Muscle of leg (tissue), 3 donors: ENCODE measurements at regions not wholly inside any gene's neighbourhood (a gene's known extent, or its start where the extent isn't known, plus 50 kb on each side); places are given as distances from the start of the nearest gene placed in this dataset.
A peak's percentile ranks its signal among the peaks of the same experiment; 100 is the strongest.

ENCODE experiments used
- DNase-seq: peaks from one replicate; pipeline ENCODE4 v3.0.0; 2013
- H3K27ac ChIP-seq: one replicate; pipeline ENCODE4 v1.5.1; 2013; ENCODE audit warnings: mild to moderate bottlenecking, low read length, control low read depth
- H3K27me3 ChIP-seq: one replicate; pipeline ENCODE4 v1.6.1; 2013; ENCODE audit warnings: low read length; ENCODE audit not compliant: control insufficient read depth, insufficient read depth
- H3K36me3 ChIP-seq: one replicate; pipeline ENCODE4 v1.6.1; 2013; ENCODE audit warnings: low read length; ENCODE audit not compliant: control insufficient read depth, insufficient read depth
- H3K4me1 ChIP-seq: one replicate; pipeline ENCODE4 v1.6.1; 2013; ENCODE audit warnings: low read length; ENCODE audit not compliant: control insufficient read depth, insufficient read depth
- H3K4me3 ChIP-seq: one replicate; pipeline ENCODE4 v1.5.1; 2013; ENCODE audit warnings: low read length, control low read depth
- H3K9me3 ChIP-seq: replicated peaks from 2 replicates; pipeline ENCODE4 v1.6.1; 2013; ENCODE audit warnings: low read depth, low read length; ENCODE audit not compliant: control insufficient read depth
- whole genome bisulfite sequencing: methylation state at CpG from one replicate; pipeline ENCODE4 v1.1.5; 2013; ENCODE audit warnings: missing lambda C conversion rate; ENCODE audit not compliant: insufficient coverage; 5-methylcytosine and 5-hydroxymethylcytosine counted together

DNA sequence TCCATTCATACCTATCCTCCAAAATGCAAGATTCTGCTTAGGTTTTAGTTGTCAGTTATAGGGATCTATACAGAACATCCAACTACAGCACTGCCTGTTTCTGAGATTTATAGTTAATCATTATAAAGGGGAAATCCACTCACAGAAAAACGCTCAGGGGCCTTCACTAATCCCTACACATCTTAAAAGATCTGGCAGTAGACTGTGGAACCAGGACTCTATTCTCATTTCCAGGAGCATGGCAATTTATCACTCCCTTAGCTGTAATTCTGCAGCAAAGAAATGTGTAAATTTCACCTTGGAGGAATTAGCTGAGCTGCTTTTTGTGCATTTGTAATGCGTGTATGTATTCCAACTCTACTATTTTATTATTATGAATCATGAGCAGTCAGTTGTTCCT is 1128.1 kb upstream of the PRR20A start:
- Histone ChIP-seq H3K4me3 (no peak overlapping the region), H3K4me1 (no peaks in the 10 kb centered on the region), H3K9me3 (no peaks in the 10 kb centered on the region), H3K27me3 (no peaks in the 10 kb centered on the region), H3K27ac (no peak overlapping the region), H3K36me3 (no peaks in the 10 kb centered on the region)
- DNase-seq: no peak
- WGBS: no CpG with 5 or more reads among the region's 2 CpGs

DNA sequence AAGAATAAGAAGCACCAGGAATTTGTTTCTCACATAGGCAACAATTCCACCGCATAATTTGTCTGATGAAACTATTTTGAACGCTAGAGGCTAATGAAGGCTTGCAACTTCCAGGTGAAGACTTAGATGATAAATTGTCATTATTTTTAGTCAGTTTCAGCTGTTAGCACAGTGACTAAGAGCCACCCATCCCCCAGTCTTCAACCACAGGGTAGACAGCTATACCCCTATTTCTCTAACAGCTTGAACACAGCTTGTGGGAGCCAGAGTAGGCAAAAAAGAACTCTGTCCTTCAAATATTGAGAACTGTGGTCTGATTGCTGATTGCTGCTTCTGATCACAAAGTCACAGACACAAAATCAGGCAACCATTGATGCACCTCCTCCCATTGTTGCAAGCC is 1124.8 kb upstream of the PRR20A start:
- Histone ChIP-seq H3K27ac (no peak overlapping the region), H3K36me3 (no peaks in the 10 kb centered on the region), H3K4me1 (no peaks in the 10 kb centered on the region), H3K27me3 (no peaks in the 10 kb centered on the region), H3K9me3 (no peaks in the 10 kb centered on the region), H3K4me3 (no peak overlapping the region)
- no CpG with 5 or more reads among the region's 2 CpGs for WGBS
- DNase-seq: no peak

DNA sequence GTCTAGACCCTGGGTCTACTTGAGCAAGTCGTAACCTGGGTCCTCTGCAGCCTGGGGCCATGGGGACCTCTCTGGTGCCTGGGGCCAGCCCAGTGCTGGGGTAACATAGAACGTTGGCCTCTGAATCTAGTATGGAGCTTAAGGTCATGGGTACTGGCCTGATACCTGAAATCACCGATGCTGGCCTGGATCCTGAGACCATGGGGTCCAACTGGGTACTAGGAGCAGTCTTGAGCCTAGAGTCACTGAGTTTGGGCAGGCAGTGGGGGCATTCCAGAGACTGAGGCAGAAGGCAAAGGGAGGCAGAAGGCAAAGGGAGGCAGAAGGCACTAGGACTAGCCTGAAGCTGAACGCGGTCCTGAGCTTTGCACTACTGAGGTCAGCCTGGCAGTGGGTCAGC is 1121.1 kb upstream of the PRR20A start:
- 85% methylated on average over 5 of the region's 5 CpGs for WGBS
- Histone ChIP-seq H3K4me1 (no peaks in the 10 kb centered on the region), H3K4me3 (no peak overlapping the region), H3K27ac (no peak overlapping the region), H3K36me3 (no peaks in the 10 kb centered on the region), H3K9me3 (no peaks in the 10 kb centered on the region), H3K27me3 (no peaks in the 10 kb centered on the region)
- DNase-seq: no peak

DNA sequence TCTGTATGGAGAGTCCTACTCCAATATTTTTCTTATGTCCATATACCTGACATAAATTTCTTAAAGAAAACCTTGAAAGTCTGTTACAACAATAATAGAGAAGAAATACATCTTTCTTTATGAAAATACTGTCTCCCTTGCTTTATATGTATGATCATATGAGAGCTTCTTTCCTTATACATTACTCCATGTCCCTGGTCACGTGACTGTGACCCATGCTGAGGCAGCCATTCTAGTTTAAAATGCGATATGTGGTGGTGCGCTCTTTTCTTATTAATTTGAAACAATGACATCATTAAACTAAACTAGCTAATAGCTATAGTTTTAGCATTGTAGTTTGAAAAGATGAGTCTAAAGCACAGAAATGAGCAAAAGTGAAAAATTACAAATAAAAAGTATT is 1120.3 kb upstream of the PRR20A start:
- no peaks in the 10 kb centered on the region for H3K4me1 ChIP-seq
- no peaks in the 10 kb centered on the region for H3K27me3 ChIP-seq
- no peaks in the 10 kb centered on the region for H3K9me3 ChIP-seq
- WGBS: no CpG with 5 or more reads among the region's 3 CpGs
- no peak for DNase-seq
- H3K27ac ChIP-seq: no peak overlapping the region
- H3K4me3 ChIP-seq: no peak overlapping the region
- no peaks in the 10 kb centered on the region for H3K36me3 ChIP-seq

DNA sequence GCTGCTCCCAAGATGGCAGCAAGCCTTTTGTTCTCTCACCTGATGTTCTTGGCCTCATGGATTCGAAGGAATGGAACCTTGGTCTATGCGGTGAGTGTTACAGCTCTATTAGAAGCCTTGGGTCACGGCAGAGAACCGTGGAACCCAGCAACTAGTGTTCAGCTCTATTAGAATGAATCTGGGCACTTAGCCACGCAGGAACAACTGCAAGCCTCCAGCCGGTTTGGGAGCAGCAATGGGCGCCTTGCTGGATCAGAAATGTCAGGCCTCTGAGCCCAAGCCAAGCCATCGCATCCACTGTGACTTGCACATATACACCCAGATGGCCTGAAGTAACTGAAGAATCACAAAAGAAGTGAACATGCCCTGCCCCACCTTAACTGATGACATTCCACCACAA is 1100.7 kb upstream of the PRR20A start:
- Histone ChIP-seq H3K4me1 (no peaks in the 10 kb centered on the region), H3K9me3 (no peaks in the 10 kb centered on the region), H3K27ac (no peak overlapping the region), H3K36me3 (no peaks in the 10 kb centered on the region), H3K27me3 (no peaks in the 10 kb centered on the region), H3K4me3 (no peak overlapping the region)
- DNase-seq: no peak
- WGBS: 82% methylated on average over 8 of the region's 8 CpGs

DNA sequence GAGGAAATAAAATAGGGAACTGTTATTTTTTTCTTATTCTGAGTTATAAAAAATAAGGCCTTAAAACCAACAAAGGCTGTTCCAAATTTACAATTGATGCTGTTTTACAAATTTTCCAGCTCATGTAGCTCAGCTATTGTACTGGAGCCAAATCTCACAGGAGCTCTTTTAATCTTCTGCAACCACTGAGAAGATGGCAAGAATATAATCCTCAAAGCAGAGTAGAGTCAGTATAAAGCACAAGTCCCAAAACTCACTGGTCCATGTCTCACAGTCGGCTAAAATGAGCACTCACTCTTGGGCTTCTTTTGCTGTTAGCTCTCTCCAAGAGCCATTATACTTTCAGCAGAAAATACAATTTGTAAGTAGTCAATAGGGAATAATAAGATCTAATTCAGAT is 1074.4 kb upstream of the PRR20A start:
- WGBS: no CpG with 5 or more reads among the region's 1 CpG
- no peaks in the 10 kb centered on the region for H3K9me3 ChIP-seq
- peak; percentile 36 for DNase-seq
- no peak overlapping the region for H3K27ac ChIP-seq
- no peaks in the 10 kb centered on the region for H3K36me3 ChIP-seq
- H3K4me1 ChIP-seq: no peaks in the 10 kb centered on the region
- no peak overlapping the region for H3K4me3 ChIP-seq
- no peaks in the 10 kb centered on the region for H3K27me3 ChIP-seq

DNA sequence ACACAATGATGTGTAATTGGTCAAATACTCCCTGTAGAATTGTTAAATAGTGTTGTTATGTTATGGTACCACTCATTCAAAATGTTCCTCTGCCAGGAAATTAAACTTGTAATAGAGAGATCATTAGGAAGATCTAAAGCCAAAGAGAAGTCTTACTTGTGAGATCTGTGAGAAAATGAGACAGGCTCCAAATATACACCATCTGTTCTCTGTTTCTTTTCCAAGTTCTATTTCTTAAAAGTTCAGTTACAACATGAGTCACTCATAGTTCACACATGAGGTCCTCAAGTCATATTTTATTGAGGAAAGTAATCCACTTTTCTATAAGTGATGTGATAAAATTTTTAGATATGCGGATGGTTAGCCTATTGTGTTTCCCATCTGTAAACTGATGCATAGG is 1038.1 kb upstream of the PRR20A start:
- peak; percentile 13 for DNase-seq
- no CpG with 5 or more reads among the region's 1 CpG for WGBS

DNA sequence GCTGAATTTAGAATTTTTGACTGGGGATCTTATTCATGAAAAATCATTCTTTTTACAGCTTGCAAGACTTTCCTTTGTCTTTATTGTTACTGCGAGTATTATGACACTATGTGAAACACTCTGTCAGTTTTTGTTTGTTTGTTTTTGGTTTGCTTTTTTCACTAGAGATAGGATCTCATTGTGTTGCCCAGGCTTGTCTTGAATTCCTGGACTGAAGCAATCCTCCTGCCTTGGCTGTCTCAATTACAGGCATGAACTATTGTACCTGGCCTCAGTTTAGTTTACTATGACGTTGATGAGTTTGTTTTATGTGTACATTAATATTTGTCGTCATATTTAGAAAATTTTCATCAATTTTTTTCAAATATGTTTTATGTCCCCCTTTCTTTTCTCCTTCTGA is 1030.0 kb upstream of the PRR20A start:
- Histone ChIP-seq H3K27me3 (no peaks in the 10 kb centered on the region), H3K4me1 (no peaks in the 10 kb centered on the region), H3K9me3 (no peaks in the 10 kb centered on the region), H3K4me3 (no peak overlapping the region), H3K36me3 (no peaks in the 10 kb centered on the region), H3K27ac (no peak overlapping the region)
- no peak for DNase-seq
- WGBS: 86% methylated on average over 1 of the region's 3 CpGs

More for the DNA sequence above, 1038.1 kb upstream of the PRR20A start:
- no peaks in the 10 kb centered on the region for H3K27me3 ChIP-seq
- H3K36me3 ChIP-seq: no peaks in the 10 kb centered on the region
- peaks cover 2% of the 10 kb centered on the region for H3K9me3 ChIP-seq
- no peaks in the 10 kb centered on the region for H3K4me1 ChIP-seq
- H3K27ac ChIP-seq: no peak overlapping the region
- no peak overlapping the region for H3K4me3 ChIP-seq

DNA sequence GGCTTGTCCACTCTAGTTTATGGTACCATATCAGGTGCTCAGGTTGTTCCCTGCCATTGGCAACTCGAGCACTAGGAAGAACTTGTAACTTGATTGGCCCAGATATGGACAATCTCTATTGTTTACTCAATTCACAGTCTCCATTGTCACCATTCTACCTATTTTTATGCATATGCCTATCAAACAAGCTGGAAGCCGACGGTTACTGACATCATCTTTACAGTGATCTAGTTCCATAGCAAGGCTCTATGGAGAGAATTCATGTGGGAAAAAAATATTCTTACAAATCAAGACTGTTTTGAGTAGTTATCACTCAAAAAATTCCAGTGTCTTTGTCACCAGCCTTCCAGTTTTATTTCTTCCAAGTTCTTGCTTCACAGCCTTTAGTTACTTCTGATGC is 1006.2 kb upstream of the PRR20A start:
- 60% methylated on average over 1 of the region's 3 CpGs for whole genome bisulfite sequencing
- Histone ChIP-seq H3K27ac (no peak overlapping the region), H3K4me3 (no peak overlapping the region), H3K27me3 (no peaks in the 10 kb centered on the region), H3K4me1 (no peaks in the 10 kb centered on the region), H3K9me3 (no peaks in the 10 kb centered on the region), H3K36me3 (no peaks in the 10 kb centered on the region)
- no peak for DNase-seq

DNA sequence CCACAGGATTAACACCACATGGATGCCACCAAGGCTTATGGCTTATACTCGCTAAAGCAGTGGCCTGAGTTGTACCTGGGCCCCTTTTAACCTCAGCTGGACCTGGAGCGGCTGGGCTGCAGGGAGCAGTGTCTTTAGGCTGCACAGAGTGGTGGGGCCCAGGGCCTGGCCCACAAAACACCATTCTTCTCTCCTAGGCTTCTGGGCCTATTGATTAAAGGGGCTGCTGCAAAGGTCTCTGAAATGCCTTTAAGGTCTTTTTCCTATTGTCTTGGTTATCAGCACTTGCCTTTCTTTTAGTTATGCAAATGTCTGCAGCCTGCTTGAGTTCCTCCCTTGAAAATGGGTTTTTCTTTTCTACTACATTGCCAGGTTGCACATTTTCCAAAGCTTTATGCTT is 973.9 kb upstream of the PRR20A start:
- Histone ChIP-seq H3K36me3 (no peaks in the 10 kb centered on the region), H3K4me1 (no peaks in the 10 kb centered on the region), H3K9me3 (no peaks in the 10 kb centered on the region), H3K27ac (no peak overlapping the region), H3K27me3 (no peaks in the 10 kb centered on the region), H3K4me3 (no peak overlapping the region)
- DNase-seq: no peak
- whole genome bisulfite sequencing: 90% methylated on average over 1 of the region's 2 CpGs

DNA sequence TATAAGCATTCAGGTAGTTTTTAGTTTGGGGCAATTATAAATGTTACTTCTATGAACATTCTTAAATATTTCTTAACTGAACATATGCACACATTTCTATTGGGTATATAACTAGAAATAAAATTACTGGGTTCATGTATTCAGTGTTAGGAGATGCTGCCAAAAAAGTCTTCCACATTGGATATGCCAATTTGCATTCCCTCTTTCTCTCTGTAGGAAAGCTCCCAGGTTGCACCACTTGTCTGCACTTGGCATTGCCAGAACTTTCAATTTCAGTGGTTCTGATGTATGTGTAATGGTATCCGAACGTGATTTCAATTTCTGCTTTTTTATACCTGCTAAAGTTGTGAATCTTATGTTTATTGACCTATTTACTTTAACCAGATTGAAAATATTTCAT is 972.1 kb upstream of the PRR20A start:
- WGBS: no CpG with 5 or more reads among the region's 2 CpGs
- H3K27me3 ChIP-seq: no peaks in the 10 kb centered on the region

More for the DNA sequence above, 972.1 kb upstream of the PRR20A start:
- Histone ChIP-seq H3K27ac (no peak overlapping the region), H3K36me3 (no peaks in the 10 kb centered on the region), H3K4me3 (no peak overlapping the region), H3K9me3 (no peaks in the 10 kb centered on the region), H3K4me1 (no peaks in the 10 kb centered on the region)
- no peak for DNase-seq
